ENCODE measurements at regions not wholly inside any gene's neighbourhood (a gene's known extent, or its start where the extent isn't known, plus 50 kb on each side); places are given as distances from the start of the nearest gene placed in this dataset.

- Histone ChIP-seq H3K27ac (ENCODE audit: low read depth, low read length) (no peak overlapping the region), H3K4me1 (ENCODE audit: control insufficient read depth, insufficient read depth, low read length) (no peaks in the 10 kb centered on the region), H3K36me3 (ENCODE audit: control insufficient read depth, insufficient read depth, low read length) (no peaks in the 10 kb centered on the region), H3K27me3 (ENCODE audit: control insufficient read depth, insufficient read depth, low read length) (no peaks in the 10 kb centered on the region), H3K4me3 (ENCODE audit: low read depth, low read length) (no peak overlapping the region), H3K9me3 (ENCODE audit: control insufficient read depth, insufficient read depth, low read length) (peaks cover 2% of the 10 kb centered on the region)
- DNase-seq (ENCODE audit: low read depth in 4 of 6, low spot score in 6 of 6) = peak in 2 of 6 donors; percentile 6 to 75
- WGBS (ENCODE audit: insufficient coverage) = 80% methylated on average over 3 of the region's 5 CpGs
These were observed 845.4 kb upstream of the TMEM132C start for GRCh38 chr12:127421614-127422013.

DNA sequence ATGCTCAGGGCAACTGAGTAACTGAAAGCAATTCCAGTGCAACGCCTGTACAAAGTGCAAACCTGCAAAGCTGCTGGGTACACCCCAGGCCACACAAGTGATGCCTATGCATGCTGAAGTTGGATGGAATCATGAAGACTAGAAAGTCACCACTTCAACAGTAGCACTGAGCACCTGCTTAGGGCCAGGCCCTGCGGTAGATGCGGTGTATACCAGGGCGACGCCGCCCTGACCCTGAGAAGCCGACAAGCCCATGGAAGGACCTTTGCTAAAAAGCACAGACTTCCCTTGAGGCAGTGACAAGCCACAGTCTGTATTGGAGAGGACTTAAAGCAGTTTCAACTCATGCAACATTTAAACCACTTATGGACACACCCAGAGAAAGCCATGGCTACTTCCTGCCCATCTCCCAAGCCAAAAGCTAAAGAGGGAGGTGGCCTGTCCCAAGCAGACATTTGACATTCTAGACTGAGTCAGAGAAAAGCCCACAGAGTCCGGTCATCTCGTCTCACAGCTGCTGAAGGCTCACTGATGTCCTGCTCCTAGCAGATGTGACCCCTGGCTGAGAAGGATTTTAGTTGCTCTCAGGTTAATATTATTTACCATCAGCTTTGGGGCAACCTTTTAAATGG lies 843.9 kb upstream of the TMEM132C start:
- no peak overlapping the region for H3K27ac ChIP-seq (ENCODE audit: low read depth, low read length)
- no peaks in the 10 kb centered on the region for H3K36me3 ChIP-seq (ENCODE audit: control insufficient read depth, insufficient read depth, low read length)
- no peaks in the 10 kb centered on the region for H3K9me3 ChIP-seq (ENCODE audit: control insufficient read depth, insufficient read depth, low read length)
- no peaks in the 10 kb centered on the region for H3K27me3 ChIP-seq (ENCODE audit: control insufficient read depth, insufficient read depth, low read length)
- WGBS (ENCODE audit: insufficient coverage) = 88% methylated on average over 9 of the region's 9 CpGs
- DNase-seq (ENCODE audit: low read depth in 4 of 6, low spot score in 6 of 6) = no peak
- no peaks in the 10 kb centered on the region for H3K4me1 ChIP-seq (ENCODE audit: control insufficient read depth, insufficient read depth, low read length)
- H3K4me3 ChIP-seq (ENCODE audit: low read depth, low read length) = no peak overlapping the region

- no peak overlapping the region for H3K4me3 ChIP-seq (ENCODE audit: low read depth, low read length)
- WGBS (ENCODE audit: insufficient coverage) = 58% methylated on average over 2 of the region's 4 CpGs
These were observed 841.5 kb upstream of the TMEM132C start for GRCh38 chr12:127425474-127425873.

DNA sequence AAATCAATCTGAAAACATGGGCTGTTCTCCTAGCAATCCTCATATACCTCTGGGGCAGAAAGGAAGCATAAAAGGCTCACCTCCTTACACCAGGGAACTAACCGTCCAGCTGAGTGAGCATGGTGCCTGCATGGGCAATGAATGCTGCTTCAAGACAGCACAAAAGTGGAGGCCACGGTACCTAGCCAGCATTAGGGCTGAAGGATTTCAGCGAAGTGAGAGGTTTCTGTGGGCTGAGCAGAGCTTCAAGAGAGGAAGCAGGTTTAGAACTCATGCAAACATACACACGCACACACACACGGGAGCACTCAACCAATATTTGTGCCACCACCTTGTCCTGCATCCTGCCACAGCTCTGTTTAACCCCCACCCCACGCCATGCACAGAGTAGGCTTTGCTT lies 838.5 kb upstream of the TMEM132C start:
- Histone ChIP-seq H3K27ac (ENCODE audit: low read depth, low read length) (no peak overlapping the region), H3K27me3 (ENCODE audit: control insufficient read depth, insufficient read depth, low read length) (peaks cover 2% of the 10 kb centered on the region), H3K9me3 (ENCODE audit: control insufficient read depth, insufficient read depth, low read length) (no peaks in the 10 kb centered on the region), H3K4me3 (ENCODE audit: low read depth, low read length) (no peak overlapping the region), H3K4me1 (ENCODE audit: control insufficient read depth, insufficient read depth, low read length) (no peaks in the 10 kb centered on the region), H3K36me3 (ENCODE audit: control insufficient read depth, insufficient read depth, low read length) (no peaks in the 10 kb centered on the region)
- DNase-seq (ENCODE audit: low read depth in 4 of 6, low spot score in 6 of 6) = no peak
- WGBS (ENCODE audit: insufficient coverage) = 95% methylated on average over 4 of the region's 6 CpGs

More at GRCh38 chr12:127425474-127425873, 841.5 kb upstream of the TMEM132C start:
- Histone ChIP-seq H3K4me1 (ENCODE audit: control insufficient read depth, insufficient read depth, low read length) (no peaks in the 10 kb centered on the region), H3K27me3 (ENCODE audit: control insufficient read depth, insufficient read depth, low read length) (no peaks in the 10 kb centered on the region), H3K27ac (ENCODE audit: low read depth, low read length) (no peak overlapping the region), H3K36me3 (ENCODE audit: control insufficient read depth, insufficient read depth, low read length) (no peaks in the 10 kb centered on the region), H3K9me3 (ENCODE audit: control insufficient read depth, insufficient read depth, low read length) (no peaks in the 10 kb centered on the region)
- DNase-seq (ENCODE audit: low read depth in 4 of 6, low spot score in 6 of 6) = no peak

DNA sequence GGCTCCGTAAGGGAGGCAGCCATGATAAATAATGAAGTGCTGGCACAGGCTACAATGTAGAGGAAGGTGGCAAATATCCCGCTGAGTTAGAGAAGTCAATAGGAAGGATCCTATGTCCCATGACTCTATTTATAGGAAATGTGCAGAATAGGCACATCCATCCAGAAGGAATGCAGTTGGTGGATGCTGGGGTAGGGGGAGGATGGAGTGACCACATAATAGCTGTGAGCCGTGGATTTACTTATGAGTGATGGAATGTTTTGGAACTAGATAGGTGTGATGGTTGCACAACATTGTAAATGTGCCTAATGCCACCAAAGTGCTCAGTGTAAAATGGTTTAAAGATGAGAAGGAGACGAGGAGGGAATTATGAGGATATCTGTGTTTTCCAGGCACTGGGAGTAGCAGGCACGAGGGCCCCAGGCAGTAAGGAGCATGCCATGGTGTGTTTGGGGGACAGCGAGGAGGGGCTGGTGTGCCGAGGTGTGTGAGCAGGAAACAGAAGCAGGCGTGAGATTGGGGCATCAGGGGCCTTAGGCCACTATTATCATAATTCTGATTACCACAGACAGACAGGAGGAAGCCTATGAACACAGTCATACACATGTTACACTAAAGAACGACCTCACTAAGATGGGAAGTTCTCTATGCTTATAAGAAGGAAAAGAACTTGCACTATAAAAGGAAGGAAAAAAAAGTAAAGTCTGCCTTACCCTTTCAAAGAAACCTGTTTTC lies 837.3 kb upstream of the TMEM132C start:
- Histone ChIP-seq H3K36me3 (ENCODE audit: control insufficient read depth, insufficient read depth, low read length) (no peaks in the 10 kb centered on the region), H3K27me3 (ENCODE audit: control insufficient read depth, insufficient read depth, low read length) (peaks cover 2% of the 10 kb centered on the region), H3K4me3 (ENCODE audit: low read depth, low read length) (no peak overlapping the region), H3K27ac (ENCODE audit: low read depth, low read length) (no peak overlapping the region), H3K9me3 (ENCODE audit: control insufficient read depth, insufficient read depth, low read length) (no peaks in the 10 kb centered on the region), H3K4me1 (ENCODE audit: control insufficient read depth, insufficient read depth, low read length) (no peaks in the 10 kb centered on the region)
- 89% methylated on average over 6 of the region's 9 CpGs for WGBS (ENCODE audit: insufficient coverage)
- no peak for DNase-seq (ENCODE audit: low read depth in 4 of 6, low spot score in 6 of 6)

- Histone ChIP-seq H3K27ac (ENCODE audit: low read depth, low read length) (no peak overlapping the region), H3K9me3 (ENCODE audit: control insufficient read depth, insufficient read depth, low read length) (no peaks in the 10 kb centered on the region), H3K4me1 (ENCODE audit: control insufficient read depth, insufficient read depth, low read length) (no peaks in the 10 kb centered on the region), H3K4me3 (ENCODE audit: low read depth, low read length) (no peak overlapping the region), H3K27me3 (ENCODE audit: control insufficient read depth, insufficient read depth, low read length) (peaks cover 2% of the 10 kb centered on the region), H3K36me3 (ENCODE audit: control insufficient read depth, insufficient read depth, low read length) (no peaks in the 10 kb centered on the region)
- DNase-seq (ENCODE audit: low read depth in 4 of 6, low spot score in 6 of 6) = no peak
- 85% methylated on average over 6 of the region's 9 CpGs for WGBS (ENCODE audit: insufficient coverage)
These were observed 836.6 kb upstream of the TMEM132C start for GRCh38 chr12:127430401-127430800.

DNA sequence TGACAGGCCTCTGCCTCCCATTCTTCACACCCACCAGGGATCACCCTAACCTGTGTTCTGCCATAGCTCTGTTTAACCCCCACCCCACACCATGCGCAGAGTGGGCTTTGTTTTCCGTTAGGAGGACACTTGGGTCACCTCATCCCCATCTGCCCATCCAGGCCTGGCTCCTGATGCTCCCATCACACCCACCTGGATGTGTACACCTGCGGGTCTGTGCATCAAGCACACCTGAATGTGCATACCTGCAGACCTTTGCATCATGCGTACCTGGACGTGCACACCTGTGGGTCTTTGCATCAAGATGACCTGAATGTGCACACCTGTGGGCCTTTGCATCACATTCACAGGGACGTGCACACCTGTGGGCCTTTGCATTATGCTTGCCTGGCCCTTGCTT lies 835.8 kb upstream of the TMEM132C start:
- H3K36me3 ChIP-seq (ENCODE audit: control insufficient read depth, insufficient read depth, low read length) = no peaks in the 10 kb centered on the region
- H3K4me3 ChIP-seq (ENCODE audit: low read depth, low read length) = no peak overlapping the region
- 95% methylated on average over 6 of the region's 6 CpGs for WGBS (ENCODE audit: insufficient coverage)
- no peaks in the 10 kb centered on the region for H3K9me3 ChIP-seq (ENCODE audit: control insufficient read depth, insufficient read depth, low read length)
- H3K27me3 ChIP-seq (ENCODE audit: control insufficient read depth, insufficient read depth, low read length) = peaks cover 2% of the 10 kb centered on the region
- H3K4me1 ChIP-seq (ENCODE audit: control insufficient read depth, insufficient read depth, low read length) = no peaks in the 10 kb centered on the region
- no peak overlapping the region for H3K27ac ChIP-seq (ENCODE audit: low read depth, low read length)
- no peak for DNase-seq (ENCODE audit: low read depth in 4 of 6, low spot score in 6 of 6)

DNA sequence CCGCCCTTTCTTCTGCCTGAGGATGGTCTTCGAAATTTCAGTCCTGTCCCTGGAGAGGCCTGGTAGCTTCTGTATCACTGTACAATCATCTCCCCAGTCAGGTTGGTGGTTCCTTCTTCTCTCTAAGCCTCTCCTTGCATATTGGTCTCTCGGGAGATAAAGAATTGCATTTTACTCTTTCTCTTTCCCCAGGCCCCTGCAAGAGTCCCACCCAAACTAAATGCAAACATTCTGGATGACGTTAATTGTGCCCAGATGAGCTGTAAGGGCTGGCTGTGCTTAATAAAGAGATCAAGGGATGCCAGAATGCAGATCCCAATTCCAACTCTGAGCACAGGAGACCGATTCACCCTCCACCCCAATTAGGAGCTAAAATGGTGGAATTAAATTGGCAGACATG lies 835.4 kb upstream of the TMEM132C start:
- no peak overlapping the region for H3K27ac ChIP-seq (ENCODE audit: low read depth, low read length)
- WGBS (ENCODE audit: insufficient coverage) = 90% methylated on average over 2 of the region's 5 CpGs
- no peaks in the 10 kb centered on the region for H3K4me1 ChIP-seq (ENCODE audit: control insufficient read depth, insufficient read depth, low read length)
- H3K9me3 ChIP-seq (ENCODE audit: control insufficient read depth, insufficient read depth, low read length) = no peaks in the 10 kb centered on the region
- DNase-seq (ENCODE audit: low read depth in 4 of 6, low spot score in 6 of 6) = peak in 1 of 6 donors; percentile 22
- H3K36me3 ChIP-seq (ENCODE audit: control insufficient read depth, insufficient read depth, low read length) = no peaks in the 10 kb centered on the region
- H3K4me3 ChIP-seq (ENCODE audit: low read depth, low read length) = no peak overlapping the region
- peaks cover 2% of the 10 kb centered on the region for H3K27me3 ChIP-seq (ENCODE audit: control insufficient read depth, insufficient read depth, low read length)

GRCh38 chr12:127435439-127435838 lies 831.5 kb upstream of the TMEM132C start:
- Histone ChIP-seq H3K27me3 (ENCODE audit: control insufficient read depth, insufficient read depth, low read length) (peaks cover 2% of the 10 kb centered on the region), H3K4me1 (ENCODE audit: control insufficient read depth, insufficient read depth, low read length) (no peaks in the 10 kb centered on the region), H3K27ac (ENCODE audit: low read depth, low read length) (no peak overlapping the region), H3K9me3 (ENCODE audit: control insufficient read depth, insufficient read depth, low read length) (no peaks in the 10 kb centered on the region), H3K4me3 (ENCODE audit: low read depth, low read length) (no peak overlapping the region), H3K36me3 (ENCODE audit: control insufficient read depth, insufficient read depth, low read length) (no peaks in the 10 kb centered on the region)
- WGBS (ENCODE audit: insufficient coverage) = no CpG with 5 or more reads among the region's 3 CpGs
- no peak for DNase-seq (ENCODE audit: low read depth in 4 of 6, low spot score in 6 of 6)

Measured in spinal cord (tissue), 9 donors.